B cell (primary cell): ENCODE measurements at regions not wholly inside any gene's neighbourhood (a gene's known extent, or its start where the extent isn't known, plus 50 kb on each side); places are given as distances from the start of the nearest gene placed in this dataset.

Source experiments
- ATAC-seq: fragments of 200-7000 bp; cut with Tn5 transposase; one replicate; pipeline ENCODE4 v1.10.0; 2021; ENCODE audit warnings: low read depth, mild to moderate bottlenecking, moderate number of reproducible peaks, moderate library complexity
- CTCF ChIA-PET: fragments of 350-600 bp; sonication (Branson Sonifier 250); formaldehyde crosslinking; loops from one replicate; lab custom pipeline; 2021; ENCODE audit warnings: antibody characterized with exemption, inconsistent platforms; lab: Charles Lee
- POLR2A ChIA-PET: fragments of 350-600 bp; sonication (Branson Sonifier 250); formaldehyde crosslinking; loops from one replicate; lab custom pipeline; 2021; ENCODE audit warnings: antibody characterized with exemption; lab: Charles Lee
- DNase-seq: peaks from one replicate; pipeline ENCODE4 v3.0.0; 2013
- H2AFZ ChIP-seq: 2 replicates; pipeline ENCODE4 v1.6.1; 2012; ENCODE audit warnings: mild to moderate bottlenecking, low read depth, low read length; ENCODE audit not compliant: insufficient read depth, poor library complexity, severe bottlenecking
- H3K27ac ChIP-seq, 2 donors: 1 replicate in 1 of 2; 2 replicates in 1 of 2; pipeline ENCODE4 v1.5.1; 2012 to 2013; ENCODE audit warnings: low read length in 2 of 2, mild to moderate bottlenecking in 2 of 2, moderate library complexity in 1 of 2
- H3K27me3 ChIP-seq, 4 experiments: fragments of 200-600 bp in 1 of 4; sonication (generic) in 1 of 4; replicated peaks in 1 of 4; 1 replicate in 2 of 4; 2 replicates in 2 of 4; pipeline versions ENCODE4 v1.6.1 to v1.7.0; 2013 to 2016; ENCODE audit warnings: low read length in 3 of 4, mild to moderate bottlenecking in 2 of 4, mixed read lengths in 1 of 4, moderate library complexity in 1 of 4; ENCODE audit not compliant: insufficient read depth in 4 of 4, control insufficient read depth in 3 of 4; ENCODE audit errors: control extremely low read depth in 1 of 4
- H3K36me3 ChIP-seq, 2 experiments: replicated peaks in 1 of 2; 1 replicate in 1 of 2; 2 replicates in 1 of 2; pipeline versions ENCODE4 v1.6.1 to v1.7.1; 2013; ENCODE audit warnings: low read length in 1 of 2; ENCODE audit not compliant: insufficient read depth in 2 of 2, control insufficient read depth in 1 of 2; ENCODE audit errors: control extremely low read depth in 1 of 2, extremely low read depth in 1 of 2
- H3K4me1 ChIP-seq, 2 donors: fragments of 200-600 bp in 1 of 2; sonication (generic) in 1 of 2; 1 replicate in 1 of 2; 2 replicates in 1 of 2; pipeline versions ENCODE4 v1.5.1 to v1.6.1; 2013 to 2017; ENCODE audit warnings: low read length in 2 of 2; ENCODE audit not compliant: control insufficient read depth in 2 of 2, insufficient read depth in 2 of 2
- H3K4me2 ChIP-seq: replicated peaks from 2 replicates; pipeline ENCODE3; 2012; ENCODE audit warnings: mild to moderate bottlenecking, low read depth, low read length; ENCODE audit not compliant: poor library complexity, severe bottlenecking
- H3K4me3 ChIP-seq, 5 experiments: fragments of 200-600 bp in 1 of 5; sonication (generic) in 1 of 5; 1 replicate in 3 of 5; 2 replicates in 2 of 5; pipeline versions ENCODE4 v1.5.1 to v1.7.0; 2011 to 2016; ENCODE audit warnings: low read length in 4 of 5, mild to moderate bottlenecking in 4 of 5, low read depth in 2 of 5, control low read depth in 1 of 5, moderate library complexity in 1 of 5; ENCODE audit not compliant: insufficient read depth in 1 of 5; ENCODE audit errors: control extremely low read depth in 1 of 5, extremely low read depth in 1 of 5
- H3K79me2 ChIP-seq: fragments of 200-600 bp; sonication (generic); one replicate; pipeline ENCODE4 v1.6.0; 2016; ENCODE audit warnings: low read length; ENCODE audit not compliant: control insufficient read depth, insufficient read depth
- H3K9ac ChIP-seq: fragments of 200-600 bp; sonication (generic); 2 replicates; pipeline ENCODE4 v1.6.1; 2017; ENCODE audit warnings: mild to moderate bottlenecking, low read length, moderate library complexity
- H3K9me3 ChIP-seq, 3 donors: one replicate each; pipeline versions ENCODE4 v1.6.1 to v1.7.1; 2013; ENCODE audit warnings: low read length in 2 of 3; ENCODE audit not compliant: control insufficient read depth in 2 of 3, insufficient read depth in 1 of 3; ENCODE audit errors: control extremely low read depth in 1 of 3
- H4K20me1 ChIP-seq: 2 replicates; pipeline ENCODE4 v1.6.0; 2012; ENCODE audit warnings: mild to moderate bottlenecking, low read length; ENCODE audit not compliant: insufficient read depth, control insufficient read depth, poor library complexity, severe bottlenecking
- H3K27ac Mint-ChIP-seq: one replicate; pipeline ENCODE4 v1.8.0; 2021; ENCODE audit warnings: mixed read lengths
- H3K27me3 Mint-ChIP-seq: one replicate; pipeline ENCODE4 v1.8.0; 2021; ENCODE audit warnings: mixed read lengths
- H3K4me1 Mint-ChIP-seq: one replicate; pipeline ENCODE4 v1.8.0; 2021; ENCODE audit warnings: mixed read lengths
- H3K4me3 Mint-ChIP-seq: one replicate; pipeline ENCODE4 v1.8.0; 2021; ENCODE audit warnings: mixed read lengths
- H3K9me3 Mint-ChIP-seq: one replicate; pipeline ENCODE4 v1.8.0; 2022; ENCODE audit warnings: mixed read lengths; ENCODE audit not compliant: insufficient read depth
- CTCF ChIP-seq: fragments of 200-600 bp; IDR thresholded peaks from one replicate; pipeline ENCODE4 v1.8.0; 2022; ENCODE audit warnings: antibody characterized with exemption, mild to moderate bottlenecking
- EZH2 ChIP-seq: IDR thresholded peaks from 2 replicates; pipeline ENCODE4 v1.6.1; 2012; ENCODE audit warnings: borderline replicate concordance, low read depth, mild to moderate bottlenecking, moderate library complexity, low read length; ENCODE audit not compliant: insufficient read depth, poor library complexity, severe bottlenecking
- intact Hi-C: fragments of 100-400 bp; cut with micrococcal nuclease; formaldehyde crosslinking; loops from one replicate; pipeline ENCODE4 v1.10.0; 2022

GRCh38 chr6:109227646-109228045 is 132.3 kb downstream of the CEP57L1 start:
- H3K9me3 Mint-ChIP-seq: peaks cover 2% of the 10 kb centered on the region
- Histone ChIP-seq H2AFZ (no peak overlapping the region), H3K9ac (no peak overlapping the region), H3K9me3 (peaks cover 0 to 3% (median 0%) of the 10 kb centered on the region in 3 donors), H3K4me2 (no peak overlapping the region), H3K4me1 (no peaks in the 10 kb centered on the region), H3K4me3 (no peak overlapping the region), H3K27me3 (no peaks in the 10 kb centered on the region), H4K20me1 (no peaks in the 10 kb centered on the region), H3K36me3 (no peaks in the 10 kb centered on the region), H3K79me2 (no peaks in the 10 kb centered on the region), H3K27ac (no peak overlapping the region)
- H3K27me3 Mint-ChIP-seq: no peaks in the 10 kb centered on the region
- TF ChIP-seq EZH2: no peak
- TF ChIP-seq CTCF: no peak
- CTCF ChIA-PET: no interaction called here
- no peak overlapping the region for H3K4me3 Mint-ChIP-seq
- POLR2A ChIA-PET: no interaction called here
- no peak for DNase-seq
- ATAC-seq: no peak
- H3K27ac Mint-ChIP-seq: no peak overlapping the region
- no peaks in the 10 kb centered on the region for H3K4me1 Mint-ChIP-seq
- intact Hi-C loops: no loop called here

GRCh38 chr6:109226353-109226752 is 131.0 kb downstream of the CEP57L1 start:
- H3K79me2 ChIP-seq: no peaks in the 10 kb centered on the region
- no peak overlapping the region for H3K4me3 ChIP-seq
- intact Hi-C loops: no loop called here
- DNase-seq: no peak
- H3K4me3 Mint-ChIP-seq: no peak overlapping the region
- H3K27ac Mint-ChIP-seq: no peak overlapping the region
- ATAC-seq: no peak
- no peaks in the 10 kb centered on the region for H3K4me1 Mint-ChIP-seq
- H3K9me3 ChIP-seq: peaks cover 0 to 3% (median 0%) of the 10 kb centered on the region in 3 donors
- no peaks in the 10 kb centered on the region for H3K36me3 ChIP-seq
- no peak overlapping the region for H3K9ac ChIP-seq
- H2AFZ ChIP-seq: no peak overlapping the region
- no peaks in the 10 kb centered on the region for H3K27me3 ChIP-seq
- POLR2A ChIA-PET: no interaction called here
- no peak overlapping the region for H3K4me2 ChIP-seq
- no peaks in the 10 kb centered on the region for H3K4me1 ChIP-seq
- peaks cover 2% of the 10 kb centered on the region for H3K9me3 Mint-ChIP-seq
- TF ChIP-seq CTCF: no peak
- no peak for TF ChIP-seq EZH2
- H3K27ac ChIP-seq: no peak overlapping the region
- no peaks in the 10 kb centered on the region for H4K20me1 ChIP-seq
- H3K27me3 Mint-ChIP-seq: no peaks in the 10 kb centered on the region
- CTCF ChIA-PET: no interaction called here
